Left renal pelvis (tissue), 4 donors: ENCODE measurements at regions not wholly inside any gene's neighbourhood (a gene's known extent, or its start where the extent isn't known, plus 50 kb on each side); places are given as distances from the start of the nearest gene placed in this dataset.

Source experiments
- DNase-seq, 4 donors: peaks; one replicate each; pipeline ENCODE4 v3.0.0-alpha.2; 2013; ENCODE audit warnings: low read depth in 4 of 4, low spot score in 3 of 4

GRCh38 chr16:85381738-85382592 is 231.2 kb upstream of the GSE1 start:
- DNase-seq, result no peak

- DNase-seq, result no peak
Observed at GRCh38 chr16:85382717-85383118, 230.4 kb upstream of the GSE1 start.

GRCh38 chr16:85383836-85384832 is 229.0 kb upstream of the GSE1 start:
- no peak for DNase-seq

GRCh38 chr16:85384833-85385462 is 228.2 kb upstream of the GSE1 start:
- DNase-seq, result no peak

- no peak for DNase-seq
Observed at GRCh38 chr16:85385463-85386331, 227.4 kb upstream of the GSE1 start.

GRCh38 chr16:85386467-85387170 is 226.5 kb upstream of the GSE1 start:
- no peak for DNase-seq

- DNase-seq, result no peak
Observed at GRCh38 chr16:85387171-85387507, 226.0 kb upstream of the GSE1 start.

- no peak for DNase-seq
Observed at GRCh38 chr16:85387731-85388295, 225.3 kb upstream of the GSE1 start.

- DNase-seq, result no peak
Observed at GRCh38 chr16:85389679-85390470, 223.2 kb upstream of the GSE1 start.

GRCh38 chr16:85390511-85391174 is 222.5 kb upstream of the GSE1 start:
- DNase-seq, result no peak

GRCh38 chr16:85391175-85391707 is 221.9 kb upstream of the GSE1 start:
- DNase-seq, result no peak

GRCh38 chr16:85391769-85392583 is 221.1 kb upstream of the GSE1 start:
- no peak for DNase-seq

- no peak for DNase-seq
Observed at GRCh38 chr16:85392756-85393673, 220.1 kb upstream of the GSE1 start.

- no peak for DNase-seq
Observed at GRCh38 chr16:85393674-85394451, 219.3 kb upstream of the GSE1 start.
